ENCODE measurements at regions not wholly inside any gene's neighbourhood (a gene's known extent, or its start where the extent isn't known, plus 50 kb on each side); places are given as distances from the start of the nearest gene placed in this dataset.
A peak's percentile ranks its signal among the peaks of the same experiment; 100 is the strongest.
"Not testable (repeated sequence)": the region's sequence is repeated elsewhere in the genome, so short reads cannot be mapped to it uniquely, and the experiment has no call there.

DNA sequence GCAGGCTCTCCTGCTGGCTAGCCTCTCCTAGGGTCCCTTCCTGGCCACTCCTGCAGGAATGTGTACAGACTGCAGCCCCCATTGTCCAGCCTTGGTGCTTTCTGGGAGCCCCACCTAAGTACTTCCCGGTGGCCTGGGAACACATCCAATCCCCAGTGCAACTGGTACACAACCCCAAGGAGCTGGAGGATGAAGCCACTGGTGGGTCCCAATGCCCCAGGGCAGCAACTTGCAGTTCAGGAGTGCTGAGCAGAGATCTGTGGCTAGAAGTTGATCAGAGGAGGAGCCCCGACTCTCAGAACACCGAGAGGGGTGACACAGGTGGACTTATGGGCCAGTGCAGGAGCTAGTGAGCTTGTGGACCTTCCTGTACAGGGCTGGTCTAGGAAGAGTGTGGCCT is 1093.7 kb upstream of the ACO1 start:
- no peak for DNase-seq (ENCODE audit: low read depth)
- in situ Hi-C loops (cut with HindIII; ENCODE audit: low pct_unique_long_range_greater_than_20kb, low sequenced_read_pairs): no loop called here

DNA sequence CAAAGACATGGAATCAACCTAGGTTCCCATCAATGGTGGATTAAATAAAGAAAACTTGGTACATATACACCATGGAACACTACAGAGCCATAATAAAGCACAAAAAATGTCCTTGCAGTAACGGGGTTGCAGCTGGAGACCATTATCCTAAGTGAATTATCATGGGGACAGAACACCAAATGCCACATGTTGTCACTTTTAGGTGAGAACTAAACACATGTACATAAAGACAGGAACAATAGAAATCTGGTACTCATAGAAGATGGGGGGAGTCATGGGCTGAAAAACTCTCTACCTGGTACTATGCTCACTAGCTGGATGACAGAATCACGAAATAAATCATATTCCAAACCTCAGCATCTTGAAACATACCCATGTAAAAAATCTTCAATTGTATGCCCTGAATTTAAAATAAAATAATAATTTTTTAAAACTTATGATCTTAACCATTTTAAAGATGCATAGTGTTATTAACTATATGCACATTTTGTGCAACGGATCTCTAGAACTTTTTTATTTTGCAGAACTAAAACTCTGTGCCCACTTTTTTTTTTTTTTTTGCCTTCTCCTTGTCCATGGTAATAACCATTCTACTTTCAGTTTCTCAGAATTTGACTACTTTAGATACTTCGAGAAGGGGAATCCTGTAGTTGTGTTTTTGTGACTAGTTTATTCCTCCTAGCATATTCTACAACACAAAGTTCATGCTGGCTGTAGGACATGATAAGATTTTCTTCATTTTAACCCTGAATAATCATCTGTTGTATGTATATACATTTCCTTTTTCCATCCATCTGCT is 1081.6 kb upstream of the ACO1 start:
- in situ Hi-C loops (cut with HindIII; ENCODE audit: low pct_unique_long_range_greater_than_20kb, low sequenced_read_pairs): no loop called here

DNA sequence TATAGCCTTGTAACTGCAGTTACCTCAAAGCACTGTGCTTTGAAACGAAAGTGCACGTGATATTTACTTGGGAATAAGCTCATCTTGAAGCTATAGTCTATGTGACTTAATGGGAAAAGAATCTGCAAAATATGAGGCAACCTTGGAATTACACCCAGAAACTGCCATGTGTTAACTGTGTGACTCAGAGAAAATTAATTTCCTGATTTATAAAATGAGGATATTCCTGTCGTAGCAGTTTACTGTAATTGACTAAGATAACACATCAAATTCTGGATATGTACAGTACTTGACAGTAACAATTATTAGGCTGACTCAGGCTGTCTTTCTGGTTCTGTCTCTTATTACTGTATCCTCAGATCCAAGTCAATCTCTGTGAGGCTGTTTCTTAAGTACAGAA is 1079.9 kb upstream of the ACO1 start:
- peak; percentile 37 for DNase-seq (ENCODE audit: low read depth)
- in situ Hi-C loops (cut with HindIII; ENCODE audit: low pct_unique_long_range_greater_than_20kb, low sequenced_read_pairs): no loop called here

More for the DNA sequence above, 1081.6 kb upstream of the ACO1 start:
- DNase-seq (ENCODE audit: low read depth): no peak

DNA sequence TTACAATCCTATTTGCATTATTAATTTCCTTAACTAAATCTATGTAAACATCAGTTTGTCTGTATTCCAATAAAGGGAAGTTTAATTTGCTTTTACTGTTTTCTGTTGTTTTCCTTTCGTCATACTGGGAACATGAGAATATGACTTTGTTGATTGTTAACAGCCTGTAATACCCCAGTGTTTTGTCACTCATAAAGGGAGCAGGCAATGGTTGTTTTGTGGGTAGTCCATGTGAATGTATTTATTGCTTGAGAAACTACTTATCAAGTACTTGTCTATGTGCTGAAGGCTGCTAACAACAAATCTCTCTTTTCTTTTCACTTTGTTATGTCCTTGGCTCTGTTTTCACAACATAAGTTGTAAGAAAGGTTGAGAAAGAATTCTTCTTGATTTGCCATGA is 1070.2 kb upstream of the ACO1 start:
- in situ Hi-C loops (cut with HindIII; ENCODE audit: low pct_unique_long_range_greater_than_20kb, low sequenced_read_pairs): no loop called here
- no peak for DNase-seq (ENCODE audit: low read depth)

DNA sequence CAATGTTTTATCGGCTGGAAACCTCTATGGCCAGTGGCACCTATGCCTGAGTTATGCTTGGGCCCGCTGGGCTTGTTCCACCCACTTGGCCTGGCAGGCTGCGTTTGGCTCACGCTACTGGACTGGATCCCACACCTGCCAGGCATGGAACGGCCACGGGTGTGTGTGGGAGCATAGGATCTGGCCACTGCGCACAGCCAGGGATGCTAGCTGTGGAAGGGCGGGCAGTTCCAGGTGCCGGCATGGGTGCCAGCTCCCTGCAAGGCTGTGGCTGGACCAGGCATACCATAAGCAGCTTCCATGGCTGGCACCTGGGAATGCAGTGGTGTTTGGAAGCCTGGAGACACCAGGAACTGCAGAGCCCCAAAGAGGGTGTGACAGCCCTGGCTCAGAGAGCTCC is 1063.9 kb upstream of the ACO1 start:
- in situ Hi-C loops (cut with HindIII; ENCODE audit: low pct_unique_long_range_greater_than_20kb, low sequenced_read_pairs): no loop called here
- DNase-seq (ENCODE audit: low read depth): no peak

DNA sequence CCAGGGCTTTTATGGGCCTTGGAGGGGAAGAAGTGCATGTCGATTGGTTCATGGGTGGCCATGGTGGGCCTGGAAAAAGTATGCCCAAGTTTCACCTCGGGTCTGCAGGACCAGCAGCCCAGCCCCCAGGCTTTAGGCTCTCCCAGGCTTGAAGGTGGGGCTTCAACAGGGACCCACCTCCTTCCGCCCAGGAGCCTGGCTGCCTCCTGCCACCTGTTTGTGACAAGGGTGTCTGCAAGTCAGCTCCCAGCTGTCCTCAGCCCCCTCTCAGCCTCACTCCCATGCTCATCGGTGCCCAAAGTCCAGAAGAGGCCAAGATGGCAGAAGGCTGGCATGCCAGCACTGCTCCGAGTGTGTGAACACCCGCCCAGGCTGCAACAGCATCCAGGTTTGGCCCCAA is 1063.2 kb upstream of the ACO1 start:
- DNase-seq (ENCODE audit: low read depth): no peak
- in situ Hi-C loops (cut with HindIII; ENCODE audit: low pct_unique_long_range_greater_than_20kb, low sequenced_read_pairs): no loop called here

DNA sequence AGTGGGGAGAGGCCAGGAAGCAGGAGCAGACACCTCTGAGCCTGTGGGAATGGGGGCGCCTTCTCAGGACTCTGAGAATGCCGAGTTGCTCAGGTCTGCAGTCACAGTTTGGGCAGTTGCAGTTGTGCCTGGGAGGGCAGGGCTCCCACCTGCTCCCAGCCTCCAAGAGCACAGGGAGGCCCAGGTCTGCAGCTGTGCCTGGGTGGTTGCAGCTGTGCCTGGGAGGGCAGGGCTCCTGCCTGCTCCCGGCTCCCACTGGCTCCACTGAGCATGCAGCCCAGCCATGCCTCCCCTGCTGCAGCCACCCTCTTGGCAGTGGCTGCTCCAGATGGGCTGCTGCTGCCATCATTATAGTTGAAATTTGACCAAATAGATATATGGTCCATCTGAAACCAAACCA is 1062.8 kb upstream of the ACO1 start:
- no peak for DNase-seq (ENCODE audit: low read depth)
- in situ Hi-C loops (cut with HindIII; ENCODE audit: low pct_unique_long_range_greater_than_20kb, low sequenced_read_pairs): no loop called here

DNA sequence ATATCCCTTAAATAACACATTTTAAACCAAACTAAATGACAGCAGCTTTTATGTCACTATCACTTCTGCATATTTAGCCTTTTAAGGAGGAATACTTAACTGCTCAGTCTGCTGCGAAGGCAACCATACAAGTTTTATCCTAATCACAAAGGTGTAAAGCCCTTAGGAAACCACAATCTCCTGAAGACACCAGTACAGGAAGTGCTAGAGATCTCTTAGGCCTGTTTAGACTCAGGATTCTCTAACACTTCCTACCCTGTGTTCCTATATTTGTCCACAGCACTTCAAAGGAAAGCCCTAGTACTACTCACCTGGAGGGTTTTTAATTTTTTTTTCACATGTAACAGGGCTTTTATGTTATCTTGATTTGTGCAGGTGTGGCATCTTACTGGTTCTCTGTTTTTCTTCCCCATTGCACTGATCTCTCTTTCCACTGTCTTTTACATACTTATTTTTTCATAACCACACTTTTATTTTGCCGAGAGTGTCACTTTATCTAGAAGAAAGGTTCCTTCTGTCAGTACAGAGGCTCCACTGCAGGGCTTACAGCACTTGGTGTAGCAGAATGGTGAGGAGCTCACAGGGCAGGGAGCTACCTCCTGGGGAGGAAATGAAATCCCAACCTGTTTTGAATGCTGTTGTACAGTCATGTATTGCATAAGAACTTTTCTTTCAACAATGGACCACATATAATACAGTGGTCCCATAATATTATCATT is 1060.6 kb upstream of the ACO1 start:
- in situ Hi-C loops (cut with HindIII; ENCODE audit: low pct_unique_long_range_greater_than_20kb, low sequenced_read_pairs): no loop called here
- DNase-seq (ENCODE audit: low read depth): no peak

DNA sequence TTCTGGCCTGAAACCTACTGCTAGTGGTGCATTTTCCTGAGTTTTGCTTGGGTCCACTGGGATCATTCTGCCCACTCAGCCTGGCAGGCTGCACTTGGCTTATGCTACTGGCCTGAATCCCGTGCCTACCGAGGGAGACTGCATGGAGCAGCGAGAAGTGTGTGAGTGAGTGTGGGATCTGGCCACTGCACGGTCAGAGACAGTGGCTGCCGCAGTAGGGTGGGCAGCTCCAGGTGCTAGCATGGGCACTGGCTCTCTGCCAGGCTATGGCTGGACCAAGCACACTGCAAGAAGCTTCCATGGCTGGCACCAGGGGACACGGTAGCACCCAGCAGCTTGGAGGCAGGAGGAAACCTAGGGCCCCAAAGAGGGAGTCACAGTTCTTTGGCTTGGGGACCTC is 1058.7 kb upstream of the ACO1 start:
- in situ Hi-C loops (cut with HindIII; ENCODE audit: low pct_unique_long_range_greater_than_20kb, low sequenced_read_pairs): no loop called here
- no peak for DNase-seq (ENCODE audit: low read depth)

DNA sequence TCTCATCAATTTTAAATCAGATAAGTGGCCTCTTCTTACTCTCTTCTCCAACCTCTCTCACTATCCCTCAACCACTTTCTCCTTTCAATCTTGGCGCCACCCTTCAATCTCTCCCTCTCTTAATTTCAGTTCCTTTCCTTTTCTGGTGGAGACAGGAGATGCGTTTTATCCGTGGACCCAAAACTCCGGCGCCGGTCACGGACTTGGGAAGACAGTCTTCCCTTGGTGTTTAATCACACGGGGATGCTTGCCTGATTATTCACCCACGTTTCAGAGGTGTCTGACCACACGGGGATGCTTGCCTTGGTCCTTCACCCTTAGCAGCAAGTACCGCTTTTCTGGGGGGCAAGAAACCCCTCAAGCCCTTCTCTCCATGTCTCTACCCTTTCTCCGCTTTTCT is 1057.6 kb upstream of the ACO1 start:
- in situ Hi-C loops (cut with HindIII; ENCODE audit: low pct_unique_long_range_greater_than_20kb, low sequenced_read_pairs); DNase-seq (ENCODE audit: low read depth): not testable (repeated sequence)

DNA sequence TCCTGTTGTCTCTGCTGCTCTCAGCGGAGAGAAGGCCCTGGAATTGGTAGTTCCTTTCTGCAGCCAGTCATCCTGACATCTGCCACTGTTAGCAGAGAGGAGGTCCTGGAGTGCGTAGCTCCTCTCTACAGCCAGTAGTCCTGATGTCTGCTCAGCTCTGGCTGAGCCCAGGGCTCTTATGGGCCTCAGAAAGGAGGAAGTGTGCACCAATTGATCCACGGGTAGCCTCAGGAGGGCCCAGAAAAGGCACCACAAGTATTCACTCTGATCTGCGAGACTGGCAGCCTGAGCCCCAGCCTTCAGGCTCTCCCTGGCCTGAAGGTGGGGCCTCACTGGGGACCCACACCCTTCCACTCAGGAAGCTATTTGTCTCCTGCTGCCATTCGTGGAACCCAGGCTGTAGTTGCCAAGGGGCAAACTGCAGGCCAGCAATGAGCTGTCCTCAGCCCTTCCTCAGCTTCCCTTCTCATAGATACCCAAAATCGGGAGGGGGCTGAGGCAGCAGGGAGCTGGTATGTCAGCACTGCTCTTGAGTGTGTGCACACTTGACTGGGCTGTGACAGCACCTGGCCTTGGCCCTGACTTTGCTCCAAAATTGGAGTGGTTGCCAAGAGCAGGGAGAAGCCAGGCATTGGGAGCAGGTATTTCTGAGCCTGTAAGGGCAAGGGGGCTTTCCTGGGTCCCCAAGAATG is 1049.5 kb upstream of the ACO1 start:
- in situ Hi-C loops (cut with HindIII; ENCODE audit: low pct_unique_long_range_greater_than_20kb, low sequenced_read_pairs): no loop called here
- no peak for DNase-seq (ENCODE audit: low read depth)

DNA sequence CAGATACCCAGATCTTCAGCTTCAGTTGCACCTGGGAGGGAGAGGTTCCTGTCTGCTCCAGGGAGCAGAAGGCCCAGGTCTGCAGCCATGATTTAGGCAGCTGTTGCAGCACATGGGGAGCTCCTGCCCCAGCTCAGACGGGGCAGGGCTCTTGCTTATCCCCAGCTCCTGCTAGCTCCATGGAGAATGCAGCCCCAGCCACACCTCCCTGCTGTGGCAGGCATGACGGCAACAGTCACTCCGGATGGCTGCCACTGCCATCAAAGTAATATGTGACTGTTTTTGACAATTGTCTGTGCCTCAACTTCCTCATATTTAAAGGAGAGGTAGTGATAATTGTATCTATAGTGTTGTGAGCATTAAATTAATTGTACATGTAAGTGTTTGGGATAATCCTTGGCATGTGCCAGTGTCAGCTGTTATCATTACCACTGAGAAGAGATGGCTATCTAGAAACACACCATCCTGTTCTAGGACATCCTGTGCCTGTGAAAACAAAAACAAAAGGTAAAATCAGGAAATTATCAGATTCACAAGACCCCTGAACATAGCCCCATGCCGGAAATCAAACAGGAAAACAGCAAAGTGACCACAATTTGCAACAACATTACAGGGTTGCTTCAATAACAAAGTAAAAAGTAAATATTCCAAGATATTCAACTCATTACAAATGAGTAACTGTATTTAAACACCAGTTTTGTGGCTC is 1048.8 kb upstream of the ACO1 start:
- DNase-seq (ENCODE audit: low read depth): no peak
- in situ Hi-C loops (cut with HindIII; ENCODE audit: low pct_unique_long_range_greater_than_20kb, low sequenced_read_pairs): no loop called here

DNA sequence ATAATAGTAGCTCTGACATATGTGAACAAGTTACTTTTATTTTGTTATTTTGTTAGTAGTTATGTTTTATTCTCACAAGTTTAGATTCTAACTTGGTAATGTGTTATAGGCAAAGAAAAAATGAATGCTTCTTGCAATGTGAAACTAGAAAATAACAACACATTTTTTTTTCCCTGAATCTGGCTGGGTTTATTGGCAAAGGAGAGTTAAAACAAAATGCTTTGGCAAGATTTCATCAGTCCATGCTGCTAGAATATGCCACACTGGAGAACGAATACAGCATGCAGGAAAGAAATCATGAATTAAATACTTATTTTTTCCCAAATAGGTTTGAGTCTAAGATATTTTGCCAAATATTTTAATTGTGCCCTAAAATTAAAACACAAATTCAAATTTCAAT is 1048.1 kb upstream of the ACO1 start:
- no peak for DNase-seq (ENCODE audit: low read depth)
- in situ Hi-C loops (cut with HindIII; ENCODE audit: low pct_unique_long_range_greater_than_20kb, low sequenced_read_pairs): no loop called here

DNA sequence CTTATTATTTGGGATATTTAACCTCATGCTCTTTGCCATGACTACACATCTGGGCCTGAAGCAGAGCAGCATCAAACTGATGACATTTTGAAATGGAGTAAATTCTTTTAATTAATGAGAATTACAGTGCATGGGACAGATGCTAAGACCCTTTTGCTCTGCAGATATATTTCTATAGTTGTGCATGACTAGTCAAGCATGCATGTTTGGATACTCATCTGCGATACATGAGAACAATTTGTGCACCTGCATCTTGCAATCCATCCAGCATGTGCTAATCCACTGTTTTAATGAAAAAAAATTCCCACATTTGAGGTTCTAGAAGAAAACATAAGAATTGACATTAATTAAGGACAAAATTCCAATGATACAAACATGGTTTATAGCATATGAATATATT is 1047.6 kb upstream of the ACO1 start:
- in situ Hi-C loops (cut with HindIII; ENCODE audit: low pct_unique_long_range_greater_than_20kb, low sequenced_read_pairs): no loop called here
- peak; percentile 0 for DNase-seq (ENCODE audit: low read depth)

DNA sequence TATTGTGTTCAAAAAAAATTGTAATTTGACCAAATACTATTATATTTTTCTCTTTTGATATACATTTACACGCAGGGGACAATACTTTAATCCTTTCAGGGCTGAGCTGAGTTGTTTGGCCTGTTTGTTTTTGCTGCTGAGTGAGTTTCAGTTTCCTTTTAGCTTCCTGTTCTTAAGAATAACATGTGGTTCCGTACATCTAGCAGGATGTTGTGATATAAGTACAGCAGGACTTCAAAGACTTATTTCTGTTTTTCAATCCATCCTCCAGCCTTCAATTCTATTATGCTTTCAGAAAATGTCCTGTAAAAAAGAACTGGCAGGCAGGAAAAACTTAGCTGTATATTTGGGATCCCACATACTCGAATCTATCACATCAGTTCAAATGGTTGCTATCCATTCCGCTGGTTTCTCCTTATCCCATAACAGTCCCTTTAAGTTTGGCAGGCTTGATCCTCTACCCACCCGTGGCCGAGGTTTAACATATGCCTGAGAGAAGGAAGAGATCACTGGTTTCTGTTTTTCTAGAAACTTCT is 1037.3 kb upstream of the ACO1 start:
- in situ Hi-C loops (cut with HindIII; ENCODE audit: low pct_unique_long_range_greater_than_20kb, low sequenced_read_pairs): no loop called here
- no peak for DNase-seq (ENCODE audit: low read depth)

DNA sequence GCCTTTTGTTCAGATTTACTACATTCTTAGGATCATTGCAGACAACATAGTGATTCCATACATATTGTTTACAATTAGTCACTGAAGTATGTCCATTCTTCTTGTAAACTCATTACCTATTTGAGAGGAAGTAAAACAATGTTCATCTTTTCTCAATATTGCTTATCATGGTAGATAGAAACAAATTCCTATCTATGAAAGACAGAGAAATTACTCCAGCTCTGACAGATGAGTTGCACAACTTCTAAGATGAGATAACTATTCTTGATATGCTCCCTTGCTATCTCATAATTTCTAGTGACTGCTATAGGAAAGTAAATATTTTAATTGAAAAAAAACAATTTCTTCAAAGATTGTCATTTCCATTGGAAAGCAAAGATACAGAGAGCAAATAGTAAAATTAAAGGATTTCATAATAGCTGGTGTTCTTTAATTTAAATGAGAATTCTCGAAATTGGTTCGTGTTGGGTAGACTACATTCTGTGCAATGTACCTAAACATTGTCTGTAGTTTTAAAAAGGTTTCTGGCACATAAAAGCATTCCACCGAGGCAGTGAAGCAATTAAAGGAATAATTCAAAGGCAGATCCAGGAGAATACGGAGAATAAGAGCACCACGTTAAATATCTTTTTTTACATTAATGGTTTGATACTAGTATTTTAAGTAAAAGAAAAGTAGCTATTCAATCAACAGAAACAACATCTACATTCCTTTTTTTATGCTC is 1029.1 kb upstream of the ACO1 start:
- DNase-seq (ENCODE audit: low read depth): no peak
- in situ Hi-C loops (cut with HindIII; ENCODE audit: low pct_unique_long_range_greater_than_20kb, low sequenced_read_pairs): no loop called here

DNA sequence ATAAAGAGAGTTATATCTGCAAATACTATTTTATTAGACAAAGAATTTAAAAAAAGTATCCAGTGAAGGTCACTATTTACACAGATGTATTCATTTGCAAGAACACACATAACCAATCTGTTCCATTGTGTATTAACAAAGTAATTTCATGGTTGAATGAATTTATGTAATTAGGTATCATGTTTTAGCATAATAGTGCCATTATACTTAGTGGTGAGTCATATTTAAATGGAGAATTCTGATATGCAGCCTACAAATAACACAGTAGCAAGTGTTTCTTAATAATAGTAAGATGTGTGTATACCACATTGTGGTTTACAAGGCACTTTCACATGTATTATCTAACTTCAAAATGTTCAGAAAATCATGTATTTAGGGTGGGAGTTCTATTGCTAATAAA is 1028.5 kb upstream of the ACO1 start:
- DNase-seq (ENCODE audit: low read depth): no peak
- in situ Hi-C loops (cut with HindIII; ENCODE audit: low pct_unique_long_range_greater_than_20kb, low sequenced_read_pairs): no loop called here

DNA sequence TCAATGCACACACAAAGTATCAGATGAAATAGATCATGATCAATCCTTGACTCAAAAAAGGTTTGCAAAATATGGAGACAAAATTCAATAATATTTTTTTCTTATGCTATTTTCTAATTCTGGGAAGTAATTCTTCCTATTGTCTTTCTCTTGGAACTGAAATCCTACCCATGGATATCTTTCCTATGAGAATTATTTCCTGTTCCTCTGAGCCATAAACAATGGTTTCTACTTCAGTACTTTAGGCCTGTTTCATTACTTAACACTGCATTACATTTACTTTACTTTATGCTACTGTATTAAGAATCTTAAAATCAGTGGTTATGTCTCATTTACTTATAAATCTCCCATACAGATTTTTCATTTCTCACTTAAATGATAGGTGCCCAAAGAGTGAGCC is 1025.4 kb upstream of the ACO1 start:
- DNase-seq (ENCODE audit: low read depth): no peak
- in situ Hi-C loops (cut with HindIII; ENCODE audit: low pct_unique_long_range_greater_than_20kb, low sequenced_read_pairs): no loop called here

Data from Caki2 (cell line).